ENCODE measurements at regions not wholly inside any gene's neighbourhood (a gene's known extent, or its start where the extent isn't known, plus 50 kb on each side); places are given as distances from the start of the nearest gene placed in this dataset.

GRCh38 chr18:41378598-41378997 lies 576.4 kb upstream of the PIK3C3 start:
- Histone ChIP-seq H3K36me3 (ENCODE audit: insufficient read depth, low read length) (no peaks in the 10 kb centered on the region), H3K4me2 (ENCODE audit: low read depth, low read length, poor library complexity, severe bottlenecking) (peak overlapping the region; percentile 43), H3K4me3 (ENCODE audit: low read length) (no peak overlapping the region), H2AFZ (ENCODE audit: low read length) (peak overlapping the region; percentile 50), H4K20me1 (ENCODE audit: insufficient read depth, low read depth, low read length) (no peaks in the 10 kb centered on the region), H3K9me2 (replicated peaks; ENCODE audit: insufficient read depth, low read length) (no peaks in the 10 kb centered on the region), H3K4me1 (ENCODE audit: low read length) (peaks cover 28% of the 10 kb centered on the region), H3K9me3 (ENCODE audit: low read length) (no peaks in the 10 kb centered on the region), H3K27ac (ENCODE audit: low read length) (no peak overlapping the region), H3K79me2 (ENCODE audit: low read length) (no peaks in the 10 kb centered on the region), H3K27me3 (ENCODE audit: low read length) (no peaks in the 10 kb centered on the region), H3K9ac (ENCODE audit: low read length) (peak overlapping the region; percentile 14; the same call in 1 of the 2 replicates)
- DNase-seq = peak; percentile 79

GRCh38 chr18:41373612-41374011 lies 581.4 kb upstream of the PIK3C3 start:
- Histone ChIP-seq H3K9me2 (replicated peaks; ENCODE audit: insufficient read depth, low read length) (no peaks in the 10 kb centered on the region), H2AFZ (ENCODE audit: low read length) (no peak overlapping the region), H3K27ac (ENCODE audit: low read length) (no peak overlapping the region), H3K79me2 (ENCODE audit: low read length) (no peaks in the 10 kb centered on the region), H4K20me1 (ENCODE audit: insufficient read depth, low read depth, low read length) (no peaks in the 10 kb centered on the region), H3K4me1 (ENCODE audit: low read length) (peaks cover 7% of the 10 kb centered on the region), H3K4me2 (ENCODE audit: low read depth, low read length, poor library complexity, severe bottlenecking) (no peak overlapping the region), H3K27me3 (ENCODE audit: low read length) (no peaks in the 10 kb centered on the region), H3K9me3 (ENCODE audit: low read length) (no peaks in the 10 kb centered on the region), H3K4me3 (ENCODE audit: low read length) (no peak overlapping the region), H3K9ac (ENCODE audit: low read length) (no peak overlapping the region), H3K36me3 (ENCODE audit: insufficient read depth, low read length) (no peaks in the 10 kb centered on the region)
- DNase-seq = no peak

- no peaks in the 10 kb centered on the region for H4K20me1 ChIP-seq (ENCODE audit: insufficient read depth, low read depth, low read length)
- H3K9me3 ChIP-seq (ENCODE audit: low read length) = no peaks in the 10 kb centered on the region
- H3K4me1 ChIP-seq (ENCODE audit: low read length) = no peaks in the 10 kb centered on the region
- H3K9me2 ChIP-seq (replicated peaks; ENCODE audit: insufficient read depth, low read length) = no peaks in the 10 kb centered on the region
- no peak overlapping the region for H3K9ac ChIP-seq (ENCODE audit: low read length)
- no peak overlapping the region for H3K4me2 ChIP-seq (ENCODE audit: low read depth, low read length, poor library complexity, severe bottlenecking)
- H3K79me2 ChIP-seq (ENCODE audit: low read length) = no peaks in the 10 kb centered on the region
- no peaks in the 10 kb centered on the region for H3K27me3 ChIP-seq (ENCODE audit: low read length)
- H3K36me3 ChIP-seq (ENCODE audit: insufficient read depth, low read length) = no peaks in the 10 kb centered on the region
- H2AFZ ChIP-seq (ENCODE audit: low read length) = no peak overlapping the region
- H3K4me3 ChIP-seq (ENCODE audit: low read length) = no peak overlapping the region
- no peak for DNase-seq
- H3K27ac ChIP-seq (ENCODE audit: low read length) = no peak overlapping the region
Measured at GRCh38 chr18:41372046-41372665, 582.9 kb upstream of the PIK3C3 start.

GRCh38 chr18:41371156-41372045 lies 583.6 kb upstream of the PIK3C3 start:
- DNase-seq = no peak
- no peak overlapping the region for H2AFZ ChIP-seq (ENCODE audit: low read length)
- no peaks in the 10 kb centered on the region for H3K4me1 ChIP-seq (ENCODE audit: low read length)
- no peaks in the 10 kb centered on the region for H3K9me3 ChIP-seq (ENCODE audit: low read length)
- H3K9ac ChIP-seq (ENCODE audit: low read length) = no peak overlapping the region
- no peaks in the 10 kb centered on the region for H3K36me3 ChIP-seq (ENCODE audit: insufficient read depth, low read length)
- H3K79me2 ChIP-seq (ENCODE audit: low read length) = no peaks in the 10 kb centered on the region
- no peaks in the 10 kb centered on the region for H3K27me3 ChIP-seq (ENCODE audit: low read length)
- H3K4me3 ChIP-seq (ENCODE audit: low read length) = no peak overlapping the region
- H3K27ac ChIP-seq (ENCODE audit: low read length) = no peak overlapping the region
- no peaks in the 10 kb centered on the region for H4K20me1 ChIP-seq (ENCODE audit: insufficient read depth, low read depth, low read length)
- H3K4me2 ChIP-seq (ENCODE audit: low read depth, low read length, poor library complexity, severe bottlenecking) = no peak overlapping the region
- H3K9me2 ChIP-seq (replicated peaks; ENCODE audit: insufficient read depth, low read length) = no peaks in the 10 kb centered on the region

- no peak for DNase-seq
- Histone ChIP-seq H3K9me3 (ENCODE audit: low read length) (no peaks in the 10 kb centered on the region), H3K4me2 (ENCODE audit: low read depth, low read length, poor library complexity, severe bottlenecking) (no peak overlapping the region), H3K27me3 (ENCODE audit: low read length) (0 out of 2 replicates have a peak, but pooled peaks cover 2% of the 10 kb centered on the region), H3K9ac (ENCODE audit: low read length) (no peak overlapping the region), H3K4me3 (ENCODE audit: low read length) (no peak overlapping the region), H3K36me3 (ENCODE audit: insufficient read depth, low read length) (no peaks in the 10 kb centered on the region), H3K4me1 (ENCODE audit: low read length) (no peaks in the 10 kb centered on the region), H3K27ac (ENCODE audit: low read length) (no peak overlapping the region), H3K79me2 (ENCODE audit: low read length) (no peaks in the 10 kb centered on the region), H4K20me1 (ENCODE audit: insufficient read depth, low read depth, low read length) (no peaks in the 10 kb centered on the region), H3K9me2 (replicated peaks; ENCODE audit: insufficient read depth, low read length) (no peaks in the 10 kb centered on the region), H2AFZ (ENCODE audit: low read length) (no peak overlapping the region; the same call in 1 of the 2 replicates)
Measured at GRCh38 chr18:41370740-41371139, 584.3 kb upstream of the PIK3C3 start.

- DNase-seq = no peak
- no peak overlapping the region for H3K4me2 ChIP-seq (ENCODE audit: low read depth, low read length, poor library complexity, severe bottlenecking)
- H3K27ac ChIP-seq (ENCODE audit: low read length) = no peak overlapping the region
- H3K27me3 ChIP-seq (ENCODE audit: low read length) = no peaks in the 10 kb centered on the region; the same call in 1 of the 2 replicates
- no peaks in the 10 kb centered on the region for H3K9me2 ChIP-seq (replicated peaks; ENCODE audit: insufficient read depth, low read length)
- no peaks in the 10 kb centered on the region for H3K36me3 ChIP-seq (ENCODE audit: insufficient read depth, low read length)
- no peaks in the 10 kb centered on the region for H3K79me2 ChIP-seq (ENCODE audit: low read length)
- peaks cover 15% of the 10 kb centered on the region for H3K9me3 ChIP-seq (ENCODE audit: low read length)
- no peaks in the 10 kb centered on the region for H3K4me1 ChIP-seq (ENCODE audit: low read length)
- H3K4me3 ChIP-seq (ENCODE audit: low read length) = no peak overlapping the region
- H4K20me1 ChIP-seq (ENCODE audit: insufficient read depth, low read depth, low read length) = no peaks in the 10 kb centered on the region
- H2AFZ ChIP-seq (ENCODE audit: low read length) = no peak overlapping the region
- no peak overlapping the region for H3K9ac ChIP-seq (ENCODE audit: low read length)
Measured at GRCh38 chr18:41357708-41358107, 597.3 kb upstream of the PIK3C3 start.

DNA sequence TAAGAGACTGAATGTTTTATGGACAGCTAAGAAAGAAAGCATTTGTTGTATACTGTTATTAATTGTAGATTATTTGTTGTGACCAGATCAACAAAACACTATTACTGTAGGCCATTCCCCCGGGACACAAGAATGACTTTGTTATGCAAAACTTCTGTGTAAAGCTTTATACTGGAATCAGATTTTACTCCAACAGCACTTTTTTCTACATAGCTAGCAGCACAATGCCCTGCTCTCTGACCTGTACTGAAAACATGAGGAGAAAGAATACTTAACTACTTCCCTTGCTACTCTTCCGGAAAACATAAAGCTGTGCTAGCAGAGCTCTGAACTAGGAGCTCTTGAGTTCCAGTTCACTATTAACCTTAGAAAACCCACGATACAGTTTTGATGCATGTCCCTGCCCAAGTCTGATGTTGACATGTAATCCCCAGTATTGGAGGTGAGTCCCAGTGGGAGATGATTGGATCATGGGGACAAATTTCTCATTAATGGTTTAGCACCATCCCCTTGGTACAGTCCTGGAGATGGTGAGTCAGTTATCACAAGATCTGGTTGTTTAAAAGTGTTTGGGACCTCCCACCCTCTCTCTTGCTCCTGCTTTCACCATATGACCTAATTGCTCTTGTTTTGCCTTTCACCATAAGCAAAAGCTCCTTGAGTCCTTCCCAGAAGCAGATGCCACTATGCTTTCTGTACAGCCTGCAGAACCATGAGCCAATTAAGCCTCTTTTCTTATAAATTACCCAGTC lies 601.1 kb upstream of the PIK3C3 start:
- H3K4me3 ChIP-seq (ENCODE audit: low read length) = no peak overlapping the region
- H3K9me2 ChIP-seq (replicated peaks; ENCODE audit: insufficient read depth, low read length) = no peaks in the 10 kb centered on the region
- peaks cover 15% of the 10 kb centered on the region for H3K9me3 ChIP-seq (ENCODE audit: low read length)
- H3K27ac ChIP-seq (ENCODE audit: low read length) = no peak overlapping the region
- no peaks in the 10 kb centered on the region; the same call in 1 of the 2 replicates for H3K27me3 ChIP-seq (ENCODE audit: low read length)
- no peak overlapping the region for H3K4me2 ChIP-seq (ENCODE audit: low read depth, low read length, poor library complexity, severe bottlenecking)
- DNase-seq = no peak
- no peaks in the 10 kb centered on the region for H4K20me1 ChIP-seq (ENCODE audit: insufficient read depth, low read depth, low read length)
- no peaks in the 10 kb centered on the region for H3K36me3 ChIP-seq (ENCODE audit: insufficient read depth, low read length)
- H3K79me2 ChIP-seq (ENCODE audit: low read length) = no peaks in the 10 kb centered on the region
- no peak overlapping the region for H2AFZ ChIP-seq (ENCODE audit: low read length)
- H3K4me1 ChIP-seq (ENCODE audit: low read length) = no peaks in the 10 kb centered on the region
- no peak overlapping the region for H3K9ac ChIP-seq (ENCODE audit: low read length)

DNA sequence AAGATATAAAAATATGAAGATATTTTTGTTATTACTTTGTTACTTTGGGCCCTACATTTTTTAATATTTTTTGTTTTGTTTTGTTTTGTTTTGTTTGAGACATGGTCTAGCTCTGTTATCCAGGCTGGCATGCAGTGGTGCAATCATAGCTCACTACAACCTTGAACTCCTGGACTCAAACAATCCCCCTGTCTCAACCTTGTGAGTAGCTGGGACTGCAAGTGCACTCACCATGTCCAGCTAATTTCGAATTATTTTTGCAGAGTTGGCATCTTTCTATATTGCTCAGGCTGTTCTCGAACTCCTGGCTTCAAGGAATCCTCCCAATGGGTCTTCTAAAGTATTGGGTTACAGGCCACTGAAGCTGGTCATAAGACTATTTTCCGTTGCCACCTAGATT lies 603.6 kb upstream of the PIK3C3 start:
- Histone ChIP-seq H3K4me2 (ENCODE audit: low read depth, low read length, poor library complexity, severe bottlenecking) (no peak overlapping the region), H3K36me3 (ENCODE audit: insufficient read depth, low read length) (no peaks in the 10 kb centered on the region), H3K9me2 (replicated peaks; ENCODE audit: insufficient read depth, low read length) (no peaks in the 10 kb centered on the region), H4K20me1 (ENCODE audit: insufficient read depth, low read depth, low read length) (no peaks in the 10 kb centered on the region), H3K4me3 (ENCODE audit: low read length) (no peak overlapping the region), H3K27ac (ENCODE audit: low read length) (no peak overlapping the region), H3K4me1 (ENCODE audit: low read length) (no peaks in the 10 kb centered on the region), H3K9me3 (ENCODE audit: low read length) (no peaks in the 10 kb centered on the region; the same call in 1 of the 2 replicates), H3K9ac (ENCODE audit: low read length) (no peak overlapping the region), H2AFZ (ENCODE audit: low read length) (no peak overlapping the region), H3K27me3 (ENCODE audit: low read length) (no peaks in the 10 kb centered on the region; the same call in 1 of the 2 replicates), H3K79me2 (ENCODE audit: low read length) (no peaks in the 10 kb centered on the region)
- no peak for DNase-seq

All from Karpas-422 (cell line).